ENCODE measurements at regions not wholly inside any gene's neighbourhood (a gene's known extent, or its start where the extent isn't known, plus 50 kb on each side); places are given as distances from the start of the nearest gene placed in this dataset.
"Not testable (repeated sequence)": the region's sequence is repeated elsewhere in the genome, so short reads cannot be mapped to it uniquely, and the experiment has no call there.

GRCh38 chr10:36736311-36736710 is 389.1 kb upstream of the ANKRD30A start:
- no CpG with 5 or more reads among the region's 1 CpG for WGBS (ENCODE audit: insufficient coverage, insufficient read length)
- Histone ChIP-seq H3K36me3 (ENCODE audit: control insufficient read depth, insufficient read depth, low read length) (no peaks in the 10 kb centered on the region), H3K27me3 (ENCODE audit: control insufficient read depth, insufficient read depth, low read length) (no peaks in the 10 kb centered on the region), H3K27ac (ENCODE audit: low read length) (no peak overlapping the region), H3K4me1 (ENCODE audit: control insufficient read depth, insufficient read depth, low read length) (no peaks in the 10 kb centered on the region), H3K9me3 (ENCODE audit: control insufficient read depth, insufficient read depth, low read length) (no peaks in the 10 kb centered on the region), H3K4me3 (ENCODE audit: low read length) (no peak overlapping the region)
- DNase-seq (ENCODE audit: low read depth, low spot score): no peak

GRCh38 chr10:36734590-36734989 is 390.8 kb upstream of the ANKRD30A start:
- not testable (repeated sequence) for DNase-seq (ENCODE audit: low read depth, low spot score); H3K9me3 ChIP-seq (ENCODE audit: control insufficient read depth, insufficient read depth, low read length); H3K27ac ChIP-seq (ENCODE audit: low read length); H3K27me3 ChIP-seq (ENCODE audit: control insufficient read depth, insufficient read depth, low read length); H3K4me1 ChIP-seq (ENCODE audit: control insufficient read depth, insufficient read depth, low read length); H3K36me3 ChIP-seq (ENCODE audit: control insufficient read depth, insufficient read depth, low read length); H3K4me3 ChIP-seq (ENCODE audit: low read length)
- no CpG with 5 or more reads among the region's 21 CpGs for WGBS (ENCODE audit: insufficient coverage, insufficient read length)

DNA sequence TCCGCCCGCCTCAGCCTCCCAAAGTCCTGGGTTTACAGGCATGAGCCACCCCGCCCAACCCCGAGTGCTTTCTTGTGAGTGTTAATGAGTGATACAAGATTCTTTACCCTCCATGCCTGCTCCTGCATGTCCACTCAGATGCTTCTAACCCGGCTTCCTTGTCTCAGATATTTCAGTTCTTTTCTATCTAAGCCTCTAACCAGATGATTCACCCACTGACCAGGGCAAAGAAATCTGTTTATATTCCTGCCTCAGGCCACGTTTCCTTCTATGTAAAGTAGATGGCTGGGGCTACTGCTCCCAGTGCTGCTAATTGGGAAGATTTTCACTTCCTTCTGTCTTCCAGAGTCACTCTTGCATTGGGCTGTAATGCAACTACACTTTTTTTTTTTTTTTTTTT is 395.1 kb upstream of the ANKRD30A start:
- DNase-seq (ENCODE audit: low read depth, low spot score): no peak
- H3K4me1 ChIP-seq (ENCODE audit: control insufficient read depth, insufficient read depth, low read length): no peaks in the 10 kb centered on the region
- H3K9me3 ChIP-seq (ENCODE audit: control insufficient read depth, insufficient read depth, low read length): no peaks in the 10 kb centered on the region; the same call in 1 of the 2 replicates
- no peaks in the 10 kb centered on the region for H3K36me3 ChIP-seq (ENCODE audit: control insufficient read depth, insufficient read depth, low read length)
- H3K27me3 ChIP-seq (ENCODE audit: control insufficient read depth, insufficient read depth, low read length): no peaks in the 10 kb centered on the region
- no CpG with 5 or more reads among the region's 6 CpGs for WGBS (ENCODE audit: insufficient coverage, insufficient read length)
- H3K4me3 ChIP-seq (ENCODE audit: low read length): no peak overlapping the region
- no peak overlapping the region for H3K27ac ChIP-seq (ENCODE audit: low read length)

GRCh38 chr10:36728626-36729025 is 396.8 kb upstream of the ANKRD30A start:
- no peaks in the 10 kb centered on the region for H3K36me3 ChIP-seq (ENCODE audit: control insufficient read depth, insufficient read depth, low read length)
- WGBS (ENCODE audit: insufficient coverage, insufficient read length): no CpG with 5 or more reads among the region's 2 CpGs
- no peak overlapping the region for H3K27ac ChIP-seq (ENCODE audit: low read length)
- no peaks in the 10 kb centered on the region for H3K27me3 ChIP-seq (ENCODE audit: control insufficient read depth, insufficient read depth, low read length)
- no peak overlapping the region for H3K4me3 ChIP-seq (ENCODE audit: low read length)
- no peak for DNase-seq (ENCODE audit: low read depth, low spot score)
- no peaks in the 10 kb centered on the region for H3K4me1 ChIP-seq (ENCODE audit: control insufficient read depth, insufficient read depth, low read length)
- H3K9me3 ChIP-seq (ENCODE audit: control insufficient read depth, insufficient read depth, low read length): no peaks in the 10 kb centered on the region; the same call in 1 of the 2 replicates

DNA sequence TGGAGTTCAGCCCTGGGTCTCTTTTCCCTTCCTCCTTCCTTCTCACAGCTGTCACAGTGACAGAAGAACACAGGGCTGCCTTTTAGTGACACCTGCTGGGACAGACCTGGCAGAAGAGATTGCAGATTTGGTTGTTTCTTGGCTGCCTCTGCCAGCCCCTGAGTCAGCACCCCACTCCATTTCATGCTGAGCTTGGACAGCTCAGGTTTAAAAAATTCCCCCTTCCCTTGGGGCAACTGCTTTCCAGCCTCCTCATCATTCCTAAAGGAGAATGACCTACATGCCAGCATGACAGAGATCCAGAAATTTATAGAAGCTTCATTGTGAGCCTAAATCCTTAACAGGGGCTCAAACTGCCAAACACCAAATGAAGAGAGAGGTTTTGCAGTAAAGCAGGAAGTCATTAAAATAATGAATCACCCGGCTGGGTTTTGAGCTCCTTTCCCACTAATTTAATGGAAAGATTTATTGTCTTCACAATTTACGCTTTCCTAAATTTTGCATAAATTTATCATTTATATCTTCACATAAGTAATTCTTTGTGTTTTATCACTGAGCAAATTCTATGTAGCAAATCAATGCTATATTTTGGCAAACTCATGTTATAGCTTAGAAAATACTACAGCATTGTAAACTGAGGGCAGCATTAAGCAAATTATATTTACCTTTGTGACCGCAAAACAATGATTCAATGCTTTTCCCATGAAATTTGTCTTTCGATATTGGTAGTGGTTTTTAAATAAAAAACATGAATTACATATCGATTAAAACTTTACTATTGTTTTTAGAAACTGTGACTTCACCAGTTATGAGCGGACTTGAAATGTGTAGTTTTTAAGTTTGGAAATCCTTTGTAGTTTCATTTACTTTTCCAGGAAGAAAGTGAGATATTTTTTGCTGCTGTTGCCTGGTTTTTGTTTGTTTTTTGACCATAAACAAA is 399.5 kb upstream of the ANKRD30A start:
- peak; percentile 35 for DNase-seq (ENCODE audit: low read depth, low spot score)
- H3K4me1 ChIP-seq (ENCODE audit: control insufficient read depth, insufficient read depth, low read length): no peaks in the 10 kb centered on the region
- no peaks in the 10 kb centered on the region for H3K27me3 ChIP-seq (ENCODE audit: control insufficient read depth, insufficient read depth, low read length)
- no peak overlapping the region for H3K4me3 ChIP-seq (ENCODE audit: low read length)
- no peaks in the 10 kb centered on the region for H3K36me3 ChIP-seq (ENCODE audit: control insufficient read depth, insufficient read depth, low read length)
- H3K9me3 ChIP-seq (ENCODE audit: control insufficient read depth, insufficient read depth, low read length): no peaks in the 10 kb centered on the region; the same call in 1 of the 2 replicates
- WGBS (ENCODE audit: insufficient coverage, insufficient read length): no CpG with 5 or more reads among the region's 6 CpGs
- no peak overlapping the region for H3K27ac ChIP-seq (ENCODE audit: low read length)

- Histone ChIP-seq H3K27me3 (ENCODE audit: control insufficient read depth, insufficient read depth, low read length) (no peaks in the 10 kb centered on the region), H3K36me3 (ENCODE audit: control insufficient read depth, insufficient read depth, low read length) (no peaks in the 10 kb centered on the region), H3K9me3 (ENCODE audit: control insufficient read depth, insufficient read depth, low read length) (no peaks in the 10 kb centered on the region; the same call in 1 of the 2 replicates), H3K4me1 (ENCODE audit: control insufficient read depth, insufficient read depth, low read length) (no peaks in the 10 kb centered on the region), H3K4me3 (ENCODE audit: low read length) (no peak overlapping the region), H3K27ac (ENCODE audit: low read length) (no peak overlapping the region)
- WGBS (ENCODE audit: insufficient coverage, insufficient read length): no CpG with 5 or more reads among the region's 9 CpGs
- no peak for DNase-seq (ENCODE audit: low read depth, low spot score)
Observed at GRCh38 chr10:36722777-36723176, 402.6 kb upstream of the ANKRD30A start.

- Histone ChIP-seq H3K36me3 (ENCODE audit: control insufficient read depth, insufficient read depth, low read length) (no peaks in the 10 kb centered on the region), H3K9me3 (ENCODE audit: control insufficient read depth, insufficient read depth, low read length) (no peaks in the 10 kb centered on the region; the same call in 1 of the 2 replicates), H3K4me3 (ENCODE audit: low read length) (no peak overlapping the region), H3K27me3 (ENCODE audit: control insufficient read depth, insufficient read depth, low read length) (no peaks in the 10 kb centered on the region), H3K4me1 (ENCODE audit: control insufficient read depth, insufficient read depth, low read length) (no peaks in the 10 kb centered on the region), H3K27ac (ENCODE audit: low read length) (no peak overlapping the region)
- WGBS (ENCODE audit: insufficient coverage, insufficient read length): no CpG with 5 or more reads among the region's 2 CpGs
- DNase-seq (ENCODE audit: low read depth, low spot score): no peak
Observed at GRCh38 chr10:36721871-36722270, 403.5 kb upstream of the ANKRD30A start.

DNA sequence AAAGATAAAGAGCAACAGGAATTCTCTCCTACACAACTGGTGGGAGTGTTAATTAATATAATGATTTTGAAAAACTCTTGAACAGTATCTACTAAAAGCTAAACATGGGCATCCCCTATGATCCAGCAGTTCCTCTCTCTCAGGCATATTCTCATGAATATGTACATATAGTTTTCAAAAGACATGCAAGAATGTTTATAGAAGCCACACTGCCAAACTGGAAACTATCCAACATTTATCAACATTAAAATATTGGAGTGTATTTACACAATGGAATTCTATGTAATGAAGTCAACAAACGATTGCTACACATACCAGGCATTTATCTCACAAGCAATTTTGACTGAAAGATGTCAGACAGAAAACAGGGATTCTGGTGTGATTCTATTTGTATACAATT is 404.5 kb upstream of the ANKRD30A start:
- no CpG with 5 or more reads among the region's 1 CpG for WGBS (ENCODE audit: insufficient coverage, insufficient read length)
- Histone ChIP-seq H3K27ac (ENCODE audit: low read length) (no peak overlapping the region), H3K36me3 (ENCODE audit: control insufficient read depth, insufficient read depth, low read length) (no peaks in the 10 kb centered on the region), H3K9me3 (ENCODE audit: control insufficient read depth, insufficient read depth, low read length) (no peaks in the 10 kb centered on the region; the same call in 1 of the 2 replicates), H3K27me3 (ENCODE audit: control insufficient read depth, insufficient read depth, low read length) (no peaks in the 10 kb centered on the region), H3K4me3 (ENCODE audit: low read length) (no peak overlapping the region), H3K4me1 (ENCODE audit: control insufficient read depth, insufficient read depth, low read length) (no peaks in the 10 kb centered on the region)
- DNase-seq (ENCODE audit: low read depth, low spot score): no peak

GRCh38 chr10:36717118-36717517 is 408.3 kb upstream of the ANKRD30A start:
- Histone ChIP-seq H3K27me3 (ENCODE audit: control insufficient read depth, insufficient read depth, low read length) (no peaks in the 10 kb centered on the region), H3K9me3 (ENCODE audit: control insufficient read depth, insufficient read depth, low read length) (no peaks in the 10 kb centered on the region), H3K36me3 (ENCODE audit: control insufficient read depth, insufficient read depth, low read length) (no peaks in the 10 kb centered on the region), H3K4me1 (ENCODE audit: control insufficient read depth, insufficient read depth, low read length) (no peaks in the 10 kb centered on the region), H3K4me3 (ENCODE audit: low read length) (no peak overlapping the region), H3K27ac (ENCODE audit: low read length) (no peak overlapping the region)
- WGBS (ENCODE audit: insufficient coverage, insufficient read length): no CpG with 5 or more reads among the region's 2 CpGs
- DNase-seq (ENCODE audit: low read depth, low spot score): no peak

DNA sequence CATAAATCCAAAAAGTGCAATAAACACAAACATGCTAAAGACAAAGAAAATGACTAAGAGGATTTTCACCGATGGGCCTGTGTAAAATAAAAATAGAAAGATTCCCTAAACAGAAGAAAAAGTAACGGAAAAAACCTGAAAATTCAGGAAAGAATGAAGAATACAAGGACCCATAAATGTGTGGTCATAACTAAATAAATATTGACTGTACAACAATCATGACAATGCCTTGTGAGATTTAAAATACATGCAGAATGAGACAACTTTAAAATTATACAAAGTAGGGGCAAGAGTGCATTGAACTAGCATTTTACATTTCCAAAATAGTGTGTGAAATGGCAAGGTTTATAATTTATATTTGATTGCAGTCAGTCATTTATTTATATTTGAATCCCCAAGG is 409.1 kb upstream of the ANKRD30A start:
- no peaks in the 10 kb centered on the region for H3K36me3 ChIP-seq (ENCODE audit: control insufficient read depth, insufficient read depth, low read length)
- H3K27ac ChIP-seq (ENCODE audit: low read length): no peak overlapping the region
- H3K27me3 ChIP-seq (ENCODE audit: control insufficient read depth, insufficient read depth, low read length): no peaks in the 10 kb centered on the region
- no peak overlapping the region for H3K4me3 ChIP-seq (ENCODE audit: low read length)
- no peak for DNase-seq (ENCODE audit: low read depth, low spot score)
- WGBS (ENCODE audit: insufficient coverage, insufficient read length): no CpG with 5 or more reads among the region's 2 CpGs
- no peaks in the 10 kb centered on the region for H3K4me1 ChIP-seq (ENCODE audit: control insufficient read depth, insufficient read depth, low read length)
- H3K9me3 ChIP-seq (ENCODE audit: control insufficient read depth, insufficient read depth, low read length): no peaks in the 10 kb centered on the region

- no peaks in the 10 kb centered on the region for H3K36me3 ChIP-seq (ENCODE audit: control insufficient read depth, insufficient read depth, low read length)
- H3K4me3 ChIP-seq (ENCODE audit: low read length): no peak overlapping the region
- no peaks in the 10 kb centered on the region for H3K4me1 ChIP-seq (ENCODE audit: control insufficient read depth, insufficient read depth, low read length)
- no peak for DNase-seq (ENCODE audit: low read depth, low spot score)
- H3K27ac ChIP-seq (ENCODE audit: low read length): no peak overlapping the region
- no peaks in the 10 kb centered on the region for H3K9me3 ChIP-seq (ENCODE audit: control insufficient read depth, insufficient read depth, low read length)
- no peaks in the 10 kb centered on the region for H3K27me3 ChIP-seq (ENCODE audit: control insufficient read depth, insufficient read depth, low read length)
Observed at GRCh38 chr10:36712695-36713094, 412.7 kb upstream of the ANKRD30A start.

Measured in iPS DF 6.9 (cell line).